HCT116 (cell line): ENCODE measurements at regions not wholly inside any gene's neighbourhood (a gene's known extent, or its start where the extent isn't known, plus 50 kb on each side); places are given as distances from the start of the nearest gene placed in this dataset.

Experiments used
- ATAC-seq: fragments of 200-7000 bp; cut with Tn5 transposase; 2 replicates; pipeline ENCODE4 v1.9.1; 2020; ENCODE audit warnings: mild to moderate bottlenecking, moderate library complexity
- BruUV-seq: library from RNA; stranded (reverse); fragments of 400-500 nt; replicated peaks from 2 replicates; lab custom pipeline; 2021; lab: Mats Ljungman, UMichigan
- CTCF ChIA-PET: fragments of 300-600 bp; sonication (Branson Sonifier 250); formaldehyde crosslinking; loops from one replicate; lab custom pipeline; 2021; ENCODE audit warnings: antibody characterized with exemption; lab: Charles Lee
- POLR2A ChIA-PET: fragments of 300-600, 350-600 bp; sonication (Branson Sonifier 250); formaldehyde crosslinking; loops from one replicate; lab custom pipeline; 2021; ENCODE audit warnings: antibody characterized with exemption; lab: Charles Lee
- RAD21 ChIA-PET, 2 experiments: fragments of 300-600 bp; sonication (Branson Sonifier 250); formaldehyde crosslinking; loops; one replicate each; lab custom pipeline; 2023; ENCODE audit warnings: low total read pairs in 2 of 2; ENCODE audit not compliant: uncharacterized antibody in 2 of 2, unreplicated experiment in 2 of 2, low non-redundant PET in 1 of 2; lab: Charles Lee
- DNase-seq: peaks from one replicate; pipeline ENCODE4 v3.0.0-alpha.2; 2010; ENCODE audit warnings: low read depth, low spot score
- H2AFZ ChIP-seq: fragments of 200-600 bp; shearing (Covaris generic), sonication (generic); 2 replicates; pipeline ENCODE4 v1.6.1; 2017; ENCODE audit warnings: low read depth, mixed run types, mixed read lengths, antibody characterized with exemption, low read length; ENCODE audit not compliant: poor library complexity, severe bottlenecking
- H3K27ac ChIP-seq: 2 replicates; pipeline ENCODE4 v1.5.1; 2012; ENCODE audit warnings: low read depth, low read length
- H3K27me3 ChIP-seq: fragments of 200-600 bp; sonication (generic); 2 replicates; pipeline ENCODE4 v1.6.1; 2016; ENCODE audit warnings: mixed run types, low read length, mixed read lengths; ENCODE audit not compliant: insufficient read depth
- H3K36me3 ChIP-seq, 2 experiments: fragments of 200-500 bp in 1 of 2; fragments of 200-600 bp in 1 of 2; sonication (Bioruptor generic) in 1 of 2; sonication (generic) in 1 of 2; 2 replicates each; pipeline versions ENCODE4 v1.5.1 to v1.6.1; 2014 to 2016; ENCODE audit warnings: low read length in 2 of 2, inconsistent platforms in 1 of 2, mixed read lengths in 1 of 2, mixed run types in 1 of 2; ENCODE audit not compliant: insufficient read depth in 2 of 2, control insufficient read depth in 1 of 2
- H3K4me1 ChIP-seq, 2 experiments: fragments of 200-600 bp in 1 of 2; sonication (generic) in 1 of 2; 2 replicates each; pipeline versions ENCODE4 v1.5.1 to v1.6.1; 2012 to 2017; ENCODE audit warnings: low read length in 2 of 2, inconsistent platforms in 1 of 2, mild to moderate bottlenecking in 1 of 2, mixed read lengths in 1 of 2, mixed run types in 1 of 2, moderate library complexity in 1 of 2; ENCODE audit not compliant: insufficient read depth in 2 of 2, control insufficient read depth in 1 of 2
- H3K4me2 ChIP-seq: fragments of 200-600 bp; sonication (generic); 2 replicates; pipeline ENCODE4 v1.6.1; 2017; ENCODE audit warnings: mixed run types, low read length, mixed read lengths
- H3K4me3 ChIP-seq, 2 experiments: fragments of 200-600 bp in 1 of 2; sonication (generic) in 1 of 2; replicated peaks in 1 of 2; 2 replicates each; pipeline ENCODE4 v1.5.1; 2011 to 2016; ENCODE audit warnings: low read length in 2 of 2, control low read depth in 1 of 2, low read depth in 1 of 2, mild to moderate bottlenecking in 1 of 2, mixed read lengths in 1 of 2, mixed run types in 1 of 2
- H3K79me2 ChIP-seq: fragments of 200-600 bp; sonication (generic); 2 replicates; pipeline ENCODE4 v1.6.1; 2017; ENCODE audit warnings: mild to moderate bottlenecking, mixed run types, low read length, moderate library complexity, mixed read lengths; ENCODE audit not compliant: insufficient read depth
- H3K9ac ChIP-seq: fragments of 200-600 bp; sonication (generic); 2 replicates; pipeline ENCODE4 v1.6.1; 2016; ENCODE audit warnings: low read length, mixed read lengths
- H3K9me2 ChIP-seq: fragments of 200-600 bp; sonication (generic), shearing (Covaris generic); 2 replicates; pipeline ENCODE4 v1.6.1; 2017; ENCODE audit warnings: mixed run types, mild to moderate bottlenecking, moderate library complexity; ENCODE audit not compliant: insufficient read depth
- H3K9me3 ChIP-seq, 2 experiments: fragments of 200-500 bp in 1 of 2; fragments of 200-600 bp in 1 of 2; sonication (Bioruptor generic) in 1 of 2; sonication (generic) in 1 of 2; 2 replicates each; pipeline ENCODE4 v1.6.1; 2014 to 2017; ENCODE audit warnings: low read length in 2 of 2, mixed read lengths in 2 of 2, inconsistent platforms in 1 of 2, low read depth in 1 of 2, mild to moderate bottlenecking in 1 of 2, mixed run types in 1 of 2, moderate library complexity in 1 of 2; ENCODE audit not compliant: control insufficient read depth in 1 of 2, insufficient read depth in 1 of 2
- H4K20me1 ChIP-seq: fragments of 200-600 bp; sonication (generic), shearing (Covaris generic); 2 replicates; pipeline ENCODE4 v1.6.1; 2017; ENCODE audit warnings: mixed run types, mild to moderate bottlenecking, moderate library complexity; ENCODE audit not compliant: insufficient read depth
- CBX3 ChIP-seq: IDR thresholded peaks from 2 replicates; pipeline ENCODE4 v1.6.1; 2012; ENCODE audit warnings: low read depth
- EGR1 ChIP-seq: IDR thresholded peaks from 2 replicates; pipeline ENCODE4 v1.6.1; 2012; ENCODE audit warnings: low read depth
- ELF1 ChIP-seq: IDR thresholded peaks from 2 replicates; pipeline ENCODE4 v1.6.1; 2012; ENCODE audit warnings: low read depth, borderline replicate concordance
- EZH2phosphoT487 ChIP-seq: fragments of 200-600 bp; IDR thresholded peaks from 2 replicates; pipeline ENCODE4 v1.6.1; 2018; ENCODE audit warnings: antibody characterized with exemption, borderline replicate concordance
- POLR2A ChIP-seq: IDR thresholded peaks from 2 replicates; pipeline ENCODE4 v1.7.0; 2011; ENCODE audit warnings: borderline replicate concordance; ENCODE audit not compliant: insufficient read depth, insufficient read length; ENCODE audit errors: extremely low read depth
- RAD21 ChIP-seq: IDR thresholded peaks from 2 replicates; pipeline ENCODE4 v1.6.1; 2012; ENCODE audit warnings: low read depth, mild to moderate bottlenecking
- REST ChIP-seq: IDR thresholded peaks from 2 replicates; pipeline ENCODE4 v1.6.1; 2012; ENCODE audit warnings: low read depth
- SIN3A ChIP-seq: IDR thresholded peaks from 2 replicates; pipeline ENCODE4 v1.6.1; 2012; ENCODE audit warnings: low read depth
- YY1 ChIP-seq: IDR thresholded peaks from 2 replicates; pipeline ENCODE4 v1.6.1; 2011; ENCODE audit warnings: low read length, low read depth, moderate library complexity, mild to moderate bottlenecking; ENCODE audit not compliant: insufficient replicate concordance; ENCODE audit errors: extremely low read depth
- ZBTB33 ChIP-seq: IDR thresholded peaks from 2 replicates; pipeline ENCODE4 v1.6.1; 2011; ENCODE audit warnings: mild to moderate bottlenecking, low read length, moderate library complexity; ENCODE audit not compliant: insufficient replicate concordance; ENCODE audit errors: extremely low read depth
- ZFX ChIP-seq: fragments of 450-650 bp; IDR thresholded peaks from 2 replicates; pipeline ENCODE4 v1.6.1; 2017
- intact Hi-C: fragments of 100-400 bp; cut with micrococcal nuclease; formaldehyde crosslinking; loops from 2 replicates; pipeline ENCODE4 v1.10.0; 2022
- TF ChIP-seq, protein P1 (sequence below): IDR thresholded peaks from 2 replicates; pipeline ENCODE4 v1.6.1; 2012

DNA sequence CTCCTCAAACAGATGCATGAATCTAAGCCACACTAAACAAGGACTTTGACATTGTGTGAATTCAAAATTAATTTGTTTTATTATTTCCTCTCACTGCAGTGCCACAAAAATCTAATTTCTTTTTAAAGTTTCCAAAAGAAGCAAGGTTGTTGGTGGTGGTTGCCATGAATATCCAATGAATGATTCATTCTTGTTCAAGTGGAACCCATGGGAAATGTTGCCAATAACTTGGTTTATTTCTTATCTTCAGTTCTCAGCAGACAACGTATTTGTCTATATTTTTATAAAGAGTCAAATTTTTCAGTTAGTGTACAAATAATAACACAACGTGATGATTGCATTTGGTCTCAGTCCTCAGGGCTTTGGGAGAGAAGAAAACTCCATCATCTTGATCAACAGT is 309.4 kb upstream of the NOCT start:
- Histone ChIP-seq H3K9ac (no peak overlapping the region), H3K4me1 (no peaks in the 10 kb centered on the region), H2AFZ (no peak overlapping the region), H3K9me3 (no peaks in the 10 kb centered on the region), H3K36me3 (no peaks in the 10 kb centered on the region), H3K79me2 (no peaks in the 10 kb centered on the region), H4K20me1 (no peaks in the 10 kb centered on the region), H3K4me2 (no peak overlapping the region), H3K9me2 (no peaks in the 10 kb centered on the region), H3K27ac (no peak overlapping the region), H3K27me3 (no peaks in the 10 kb centered on the region), H3K4me3 (no peak overlapping the region)
- no TSS peak for BruUV-seq
- no peak for DNase-seq
- CTCF ChIA-PET = interaction anchor here (1.7 kb wide), 1 partner anchor 165 kb away, joined by 4 read pairs; no protein-coding TSS in a partner anchor
- POLR2A ChIA-PET = no interaction called here
- no peak for TF ChIP-seq EZH2phosphoT487
- TF ChIP-seq RAD21 = no peak
- TF ChIP-seq, protein P1, sequence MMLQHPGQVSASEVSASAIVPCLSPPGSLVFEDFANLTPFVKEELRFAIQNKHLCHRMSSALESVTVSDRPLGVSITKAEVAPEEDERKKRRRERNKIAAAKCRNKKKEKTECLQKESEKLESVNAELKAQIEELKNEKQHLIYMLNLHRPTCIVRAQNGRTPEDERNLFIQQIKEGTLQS = no peak
- no peak for TF ChIP-seq YY1
- TF ChIP-seq POLR2A = no peak
- TF ChIP-seq ELF1 = no peak
- TF ChIP-seq ZFX = no peak
- no peak for TF ChIP-seq CBX3
- TF ChIP-seq SIN3A = no peak
- TF ChIP-seq REST = no peak
- no peak for TF ChIP-seq ZBTB33
- no peak for TF ChIP-seq EGR1
- ATAC-seq = no peak
- intact Hi-C loops = no loop called here
- RAD21 ChIA-PET = no interaction called here
